H1 (cell line): ENCODE measurements at regions not wholly inside any gene's neighbourhood (a gene's known extent, or its start where the extent isn't known, plus 50 kb on each side); places are given as distances from the start of the nearest gene placed in this dataset.

Experiments
- CTCF ChIA-PET: fragments of 300-600 bp; sonication (Branson Sonifier 250); formaldehyde crosslinking; loops from one replicate; lab custom pipeline; 2021; ENCODE audit not compliant: partially characterized antibody; lab: Charles Lee
- POLR2A ChIA-PET: fragments of 300-600 bp; sonication (Branson Sonifier 250); formaldehyde crosslinking; loops from one replicate; lab custom pipeline; 2021; ENCODE audit warnings: inconsistent platforms; ENCODE audit not compliant: partially characterized antibody; lab: Charles Lee
- DNase-seq, 2 experiments: peaks; one replicate each; pipeline versions ENCODE4 v3.0.0 to v3.0.0-alpha.2; 2010 to 2022; ENCODE audit warnings: low spot score in 2 of 2, low read depth in 1 of 2, mixed read lengths in 1 of 2
- FAIRE-seq: peaks from 2 replicates; lab custom pipeline; 2011; peaks lifted over from hg19 to GRCh38; lab: Jason Lieb, UNC
- H2AFZ ChIP-seq: 2 replicates; pipeline ENCODE4 v1.8.1; 2012; ENCODE audit warnings: low read length, inconsistent platforms
- H2AK5ac ChIP-seq: 2 replicates; pipeline ENCODE4 v1.6.1; 2013; ENCODE audit warnings: low read depth, low read length
- H2BK120ac ChIP-seq: replicated peaks from 2 replicates; pipeline ENCODE3; 2013; ENCODE audit warnings: low read depth, low read length, inconsistent platforms
- H2BK12ac ChIP-seq: 2 replicates; pipeline ENCODE4 v1.6.1; 2013; ENCODE audit warnings: low read depth, low read length
- H2BK15ac ChIP-seq: 2 replicates; pipeline ENCODE4 v1.6.1; 2013; ENCODE audit warnings: low read length
- H2BK20ac ChIP-seq: 2 replicates; pipeline ENCODE4 v1.6.1; 2013; ENCODE audit warnings: low read length
- H2BK5ac ChIP-seq: 2 replicates; pipeline ENCODE4 v1.6.1; 2013; ENCODE audit warnings: low read depth, low read length
- H3K14ac ChIP-seq: 2 replicates; pipeline ENCODE4 v1.6.1; 2013; ENCODE audit warnings: inconsistent platforms; ENCODE audit not compliant: insufficient read length
- H3K18ac ChIP-seq: 2 replicates; pipeline ENCODE4 v1.6.1; 2013; ENCODE audit warnings: low read length; ENCODE audit errors: extremely low read depth
- H3K23ac ChIP-seq: 2 replicates; pipeline ENCODE4 v1.6.1; 2013; ENCODE audit warnings: inconsistent platforms; ENCODE audit not compliant: insufficient read length
- H3K23me2 ChIP-seq: 2 replicates; pipeline ENCODE4 v1.6.1; 2013; ENCODE audit warnings: low read depth, low read length
- H3K27ac ChIP-seq: 2 replicates; pipeline ENCODE4 v1.6.1; 2011; ENCODE audit warnings: low read depth, low read length, inconsistent platforms
- H3K27me3 ChIP-seq, 4 experiments: replicated peaks in 1 of 4; 1 replicate in 1 of 4; 2 replicates in 3 of 4; pipeline versions ENCODE4 v1.6.1 to v1.8.1; 2011 to 2013; ENCODE audit warnings: low read length in 3 of 4, mild to moderate bottlenecking in 3 of 4, inconsistent platforms in 2 of 4, mixed read lengths in 2 of 4, moderate library complexity in 1 of 4; ENCODE audit not compliant: control insufficient read depth in 3 of 4, insufficient read depth in 3 of 4; ENCODE audit errors: extremely low read depth in 1 of 4
- H3K36me3 ChIP-seq, 4 experiments: 2 replicates each; pipeline versions ENCODE4 v1.6.1 to v1.8.1; 2011 to 2013; ENCODE audit warnings: mild to moderate bottlenecking in 4 of 4, low read length in 3 of 4, moderate library complexity in 2 of 4, control low read depth in 1 of 4, inconsistent platforms in 1 of 4; ENCODE audit not compliant: insufficient read depth in 4 of 4, control insufficient read depth in 2 of 4
- H3K4ac ChIP-seq: replicated peaks from 2 replicates; pipeline ENCODE3; 2013; ENCODE audit warnings: low read length, low read depth, mixed read lengths, inconsistent platforms; ENCODE audit not compliant: insufficient read length
- H3K4me1 ChIP-seq, 4 experiments: replicated peaks in 1 of 4; 1 replicate in 1 of 4; 2 replicates in 3 of 4; pipeline versions ENCODE4 v1.6.1 to v1.8.1; 2011 to 2013; ENCODE audit warnings: low read length in 3 of 4, inconsistent platforms in 2 of 4, mixed read lengths in 1 of 4; ENCODE audit not compliant: insufficient read depth in 4 of 4, control insufficient read depth in 3 of 4
- H3K4me2 ChIP-seq, 2 experiments: 2 replicates each; pipeline versions ENCODE4 v1.6.1 to v1.8.1; 2011 to 2013; ENCODE audit warnings: low read depth in 2 of 2, low read length in 2 of 2, control low read depth in 1 of 2, inconsistent platforms in 1 of 2, mild to moderate bottlenecking in 1 of 2; ENCODE audit not compliant: insufficient read depth in 1 of 2
- H3K4me3 ChIP-seq, 4 experiments: fragments of 200-600, 300-600 bp in 1 of 4; sonication (generic), shearing (Covaris generic), sonication (Bioruptor Twin) in 1 of 4; 2 replicates each; pipeline versions ENCODE4 v1.5.1 to v1.8.1; 2011 to 2016; ENCODE audit warnings: low read length in 4 of 4, low read depth in 3 of 4, control low read depth in 2 of 4, inconsistent platforms in 2 of 4, mild to moderate bottlenecking in 2 of 4, mixed read lengths in 1 of 4, moderate library complexity in 1 of 4; ENCODE audit not compliant: insufficient read depth in 2 of 4; ENCODE audit errors: extremely low read depth in 1 of 4
- H3K56ac ChIP-seq: replicated peaks from 2 replicates; pipeline ENCODE3; 2013; ENCODE audit warnings: low read depth, mild to moderate bottlenecking, mixed read lengths, low read length, inconsistent platforms; ENCODE audit not compliant: insufficient read length
- H3K79me1 ChIP-seq: 2 replicates; pipeline ENCODE4 v1.6.1; 2013; ENCODE audit warnings: low read depth, low read length, control low read depth
- H3K79me2 ChIP-seq, 2 experiments: 2 replicates each; pipeline versions ENCODE4 v1.6.1 to v1.8.1; 2012 to 2013; ENCODE audit warnings: low read length in 2 of 2, mild to moderate bottlenecking in 2 of 2, inconsistent platforms in 1 of 2; ENCODE audit not compliant: insufficient read depth in 2 of 2, control insufficient read depth in 1 of 2
- H3K9ac ChIP-seq, 4 experiments: replicated peaks in 1 of 4; 1 replicate in 1 of 4; 2 replicates in 3 of 4; pipeline versions ENCODE4 v1.6.1 to v1.8.1; 2011 to 2013; ENCODE audit warnings: low read depth in 3 of 4, low read length in 3 of 4, control low read depth in 2 of 4, mild to moderate bottlenecking in 2 of 4, moderate library complexity in 2 of 4, inconsistent platforms in 1 of 4; ENCODE audit errors: extremely low read depth in 1 of 4
- H3K9me3 ChIP-seq, 2 experiments: 2 replicates each; pipeline versions ENCODE4 v1.6.1 to v1.8.1; 2012 to 2013; ENCODE audit warnings: mild to moderate bottlenecking in 2 of 2, moderate library complexity in 2 of 2, control low read depth in 1 of 2, inconsistent platforms in 1 of 2, low read depth in 1 of 2, low read length in 1 of 2, mixed read lengths in 1 of 2; ENCODE audit not compliant: insufficient read depth in 2 of 2
- H4K20me1 ChIP-seq, 2 experiments: replicated peaks in 1 of 2; 2 replicates each; pipeline versions ENCODE3 to v1.8.1; 2011 to 2013; ENCODE audit warnings: inconsistent platforms in 2 of 2, low read length in 2 of 2, mild to moderate bottlenecking in 1 of 2; ENCODE audit not compliant: insufficient read depth in 2 of 2, control insufficient read depth in 1 of 2
- H4K5ac ChIP-seq: 2 replicates; pipeline ENCODE4 v1.6.1; 2013; ENCODE audit warnings: low read length, low read depth, mixed read lengths, inconsistent platforms; ENCODE audit not compliant: insufficient read length
- H4K8ac ChIP-seq: 2 replicates; pipeline ENCODE4 v1.8.0; 2013; ENCODE audit warnings: mild to moderate bottlenecking, moderate library complexity, low read length, inconsistent platforms; ENCODE audit not compliant: insufficient read depth; ENCODE audit errors: extremely low read depth
- H4K91ac ChIP-seq: replicated peaks from 2 replicates; pipeline ENCODE3; 2013; ENCODE audit warnings: low read length, mixed read lengths, inconsistent platforms; ENCODE audit not compliant: insufficient read length
- ATF3 ChIP-seq: IDR thresholded peaks from 2 replicates; pipeline ENCODE4 v1.6.1; 2011; ENCODE audit warnings: low read depth, mild to moderate bottlenecking, low read length; ENCODE audit not compliant: insufficient read depth
- CEBPB ChIP-seq: IDR thresholded peaks from 2 replicates; pipeline ENCODE4 v1.6.1; 2012; ENCODE audit warnings: low read depth, low read length
- CREB1 ChIP-seq: IDR thresholded peaks from 2 replicates; pipeline ENCODE4 v1.6.1; 2012; ENCODE audit warnings: inconsistent platforms
- CTBP2 ChIP-seq: IDR thresholded peaks from 2 replicates; pipeline ENCODE4 v1.7.0; 2011; ENCODE audit warnings: borderline replicate concordance, mild to moderate bottlenecking, moderate library complexity, mixed read lengths, low read length; ENCODE audit not compliant: insufficient read depth, insufficient read length
- EZH2 ChIP-seq: fragments of 200-600 bp; sonication (generic); IDR thresholded peaks from 2 replicates; pipeline ENCODE4 v1.7.1; 2012; ENCODE audit warnings: low read depth, mild to moderate bottlenecking, moderate library complexity, low read length, inconsistent platforms; ENCODE audit not compliant: severe bottlenecking
- JUND ChIP-seq: IDR thresholded peaks from 2 replicates; pipeline ENCODE4 v1.6.1; 2011; ENCODE audit warnings: mild to moderate bottlenecking, improper control_type of control experiment, low read length
- KDM5A ChIP-seq: fragments of 200-600 bp; IDR thresholded peaks from 2 replicates; pipeline ENCODE4 v1.7.1; 2012; ENCODE audit warnings: mild to moderate bottlenecking, low read length, inconsistent platforms, mixed read lengths
- RBBP5 ChIP-seq: IDR thresholded peaks from 2 replicates; pipeline ENCODE4 v1.7.1; 2012; ENCODE audit warnings: low read depth, mild to moderate bottlenecking, inconsistent platforms, low read length, moderate library complexity, borderline replicate concordance
- RNF2 ChIP-seq: fragments of 200-900, 300-1000 bp; sonication (generic); IDR thresholded peaks from 2 replicates; pipeline ENCODE4 v1.7.1; 2016; ENCODE audit warnings: borderline replicate concordance, low read depth, mild to moderate bottlenecking, antibody characterized with exemption, low read length; ENCODE audit not compliant: poor library complexity, severe bottlenecking; ENCODE audit errors: missing control alignments
- TAF1 ChIP-seq: IDR thresholded peaks from 2 replicates; pipeline ENCODE4 v1.6.1; 2011; ENCODE audit warnings: mild to moderate bottlenecking, low read depth, low read length
- WGBS, 2 experiments: shearing (Covaris generic) in 1 of 2; methylation state at CpG; one replicate each; pipeline versions ENCODE4 v1.1.6 to v1.1.7; 2013 to 2015; ENCODE audit warnings: low lambda C conversion rate in 2 of 2, mixed read lengths in 2 of 2, inconsistent platforms in 1 of 2, low coverage in 1 of 2, missing lambda C conversion rate in 1 of 2; ENCODE audit not compliant: insufficient replicate concordance in 2 of 2, insufficient coverage in 1 of 2, insufficient read length in 1 of 2; ENCODE audit errors: extremely low coverage in 1 of 2, missing lambda C conversion rate in 1 of 2; 5-methylcytosine and 5-hydroxymethylcytosine counted together
- TF ChIP-seq, protein P1 (sequence below): IDR thresholded peaks from 2 replicates; pipeline ENCODE4 v1.6.1; 2012; ENCODE audit warnings: inconsistent platforms

DNA sequence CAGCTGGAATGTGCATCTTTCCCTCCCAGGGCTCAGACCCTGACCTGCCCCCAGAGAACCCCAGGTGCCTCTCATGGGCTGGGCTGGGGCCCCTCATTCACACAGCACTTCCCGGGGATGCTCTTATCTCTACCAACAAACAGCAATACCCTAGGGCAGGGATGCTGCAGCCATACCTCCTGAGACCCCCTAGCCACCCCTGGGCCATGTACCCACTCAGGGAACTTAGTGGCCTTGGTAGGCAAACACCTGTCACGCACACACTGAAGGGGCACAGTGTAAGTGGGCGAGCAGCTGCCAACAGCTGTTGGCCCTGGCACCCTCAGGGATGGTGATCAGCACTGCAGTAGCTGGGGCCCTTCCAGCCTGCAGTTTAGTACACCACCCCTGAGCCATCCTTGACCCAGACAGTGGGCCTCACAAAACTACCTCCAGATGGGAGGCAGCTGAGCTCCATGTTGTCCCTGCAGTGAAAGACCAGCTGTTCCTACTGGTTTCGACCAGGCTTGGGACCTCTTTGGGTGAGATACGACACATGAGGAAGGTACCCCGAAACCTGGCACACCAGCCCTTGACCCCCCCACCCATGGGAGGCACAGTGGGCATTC, 1723.6 kb downstream of the TP53TG3F start:
- no peaks in the 10 kb centered on the region for H3K36me3 ChIP-seq
- POLR2A ChIA-PET, result no interaction called here
- TF ChIP-seq RNF2 (no peak), EZH2 (no peak), JUND (no peak), CTBP2 (no peak), TAF1 (no peak), RBBP5 (no peak), CEBPB (no peak), CREB1 (no peak), KDM5A (no peak), ATF3 (no peak)
- TF ChIP-seq, protein P1, sequence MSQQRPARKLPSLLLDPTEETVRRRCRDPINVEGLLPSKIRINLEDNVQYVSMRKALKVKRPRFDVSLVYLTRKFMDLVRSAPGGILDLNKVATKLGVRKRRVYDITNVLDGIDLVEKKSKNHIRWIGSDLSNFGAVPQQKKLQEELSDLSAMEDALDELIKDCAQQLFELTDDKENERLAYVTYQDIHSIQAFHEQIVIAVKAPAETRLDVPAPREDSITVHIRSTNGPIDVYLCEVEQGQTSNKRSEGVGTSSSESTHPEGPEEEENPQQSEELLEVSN, result no peak

More for the DNA sequence above, 1723.6 kb downstream of the TP53TG3F start:
- Histone ChIP-seq H3K23ac (no peak overlapping the region), H2AFZ (no peak overlapping the region), H3K9me3 (peaks cover 81 to 85% of the 10 kb centered on the region in 2 experiments), H2BK20ac (no peak overlapping the region), H3K79me2 (no peaks in the 10 kb centered on the region), H3K27me3 (0 out of 7 replicates have a peak, but pooled peaks cover 0 to 2% (median 0%) of the 10 kb centered on the region in 4 experiments), H3K9ac (no peak overlapping the region), H3K4me2 (no peak overlapping the region), H3K4ac (no peak overlapping the region), H4K5ac (no peak overlapping the region), H4K8ac (no peak overlapping the region), H2AK5ac (no peak overlapping the region), H2BK12ac (no peak overlapping the region), H3K79me1 (no peaks in the 10 kb centered on the region), H3K4me1 (no peaks in the 10 kb centered on the region), H3K18ac (no peak overlapping the region), H2BK5ac (no peak overlapping the region), H2BK15ac (no peak overlapping the region), H3K23me2 (no peaks in the 10 kb centered on the region), H3K56ac (no peak overlapping the region), H4K91ac (no peak overlapping the region), H3K14ac (no peak overlapping the region), H3K27ac (no peak overlapping the region), H4K20me1 (no peaks in the 10 kb centered on the region), H3K4me3 (no peak overlapping the region), H2BK120ac (no peak overlapping the region)
- WGBS, 2 experiments, result 79% methylated on average over 6 of the region's 6 CpGs; no CpG with 5 or more reads in 1 of the 2 experiments
- no peak for DNase-seq
- no peak for FAIRE-seq
- CTCF ChIA-PET, result no interaction called here
